NCI-H748 treated with DMSO at 0.1 percent for 48 hours (cell line): ENCODE measurements at regions not wholly inside any gene's neighbourhood (a gene's known extent, or its start where the extent isn't known, plus 50 kb on each side); places are given as distances from the start of the nearest gene placed in this dataset.

Experiments used
- DNase-seq: peaks from one replicate; lab custom pipeline; 2025; lab: John Stamatoyannopoulos, UW

DNA sequence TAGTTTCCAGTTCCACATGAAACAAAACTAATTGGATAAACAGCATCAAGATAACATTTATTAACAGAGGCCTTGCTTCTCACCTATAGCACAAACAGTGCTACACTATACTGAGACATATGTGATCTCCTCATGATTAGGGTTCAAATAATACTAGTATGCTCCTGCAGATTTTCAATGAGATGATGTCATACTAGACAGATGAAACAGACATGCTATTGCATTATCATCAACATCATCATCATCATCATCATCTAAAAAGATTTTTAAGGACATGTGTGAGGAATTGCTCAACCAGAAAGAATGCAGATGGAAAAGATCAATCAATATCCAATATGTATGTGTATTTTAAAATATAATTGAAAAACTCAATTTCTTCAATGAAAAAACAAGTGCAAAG is 932.3 kb downstream of the METTL15 start:
- DNase-seq: no peak

DNA sequence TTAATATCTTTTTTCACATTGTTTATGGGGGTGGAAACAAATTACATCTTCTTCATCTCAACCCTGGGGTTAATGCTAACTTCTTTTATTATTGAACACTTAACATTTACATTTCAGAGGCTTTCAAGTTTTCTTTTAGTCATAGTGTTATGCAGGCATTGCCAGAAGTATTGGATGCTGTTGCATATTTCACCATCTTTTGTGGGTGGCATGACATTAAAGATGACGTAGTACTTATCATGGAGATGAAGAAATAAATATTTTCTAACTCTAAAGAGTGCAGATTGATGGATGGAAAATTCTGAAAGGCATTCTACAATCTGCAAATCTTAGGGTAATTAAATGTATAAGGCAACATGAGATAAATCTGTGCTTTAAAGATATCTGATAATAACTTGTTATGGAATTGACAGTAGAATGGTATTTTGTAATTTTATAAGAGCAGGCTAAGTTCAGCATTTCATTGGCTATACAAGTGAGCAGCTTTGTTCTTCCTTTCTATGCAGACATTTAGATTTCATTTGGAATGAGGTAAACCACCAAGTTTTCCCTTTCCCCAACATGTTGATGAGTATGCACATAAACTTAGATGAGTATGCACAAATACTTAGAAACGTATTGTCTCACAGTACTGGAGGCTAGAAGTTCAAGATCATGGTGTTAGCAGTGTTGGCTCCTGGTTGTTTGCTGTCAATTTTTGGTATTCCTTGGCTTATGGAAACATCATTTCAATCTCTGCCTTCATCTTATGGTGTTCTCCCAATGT is 924.4 kb downstream of the METTL15 start:
- no peak for DNase-seq

DNA sequence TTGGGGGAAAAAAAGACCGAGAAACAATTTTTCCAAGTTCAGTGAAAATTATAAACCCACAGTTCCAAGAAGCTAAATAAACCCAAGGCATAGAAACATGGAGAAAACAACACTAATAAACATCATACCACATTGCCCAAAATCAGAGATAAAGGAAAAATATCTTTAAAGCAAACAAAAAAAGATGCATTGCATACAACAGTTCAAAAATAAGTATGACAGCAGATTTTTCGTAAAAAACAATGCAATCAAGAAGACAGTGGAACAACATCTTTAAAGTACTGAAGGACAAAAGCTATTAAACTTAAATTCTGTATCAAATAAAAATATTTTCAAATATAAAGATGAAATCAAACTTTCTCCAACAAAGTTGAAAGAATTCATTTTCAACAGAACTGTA is 921.3 kb downstream of the METTL15 start:
- no peak for DNase-seq

DNA sequence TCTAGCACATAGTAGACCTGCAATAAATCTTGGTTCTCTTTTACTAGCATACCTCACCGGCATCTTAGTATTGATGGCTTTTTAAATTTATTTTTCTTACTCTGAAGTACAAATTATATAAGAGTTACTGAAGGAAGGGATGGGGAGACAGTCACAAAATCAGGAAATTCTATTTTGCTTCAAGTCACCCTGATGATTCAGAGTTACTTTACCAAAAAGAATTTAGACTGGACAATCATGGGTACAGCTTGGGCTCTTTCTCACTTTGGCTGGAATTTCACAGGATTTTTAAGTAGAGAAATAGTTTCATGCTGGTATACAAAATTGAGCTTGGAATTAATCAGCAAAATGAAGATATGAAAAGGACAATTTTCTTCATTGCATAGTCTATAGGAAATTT is 919.2 kb downstream of the METTL15 start:
- no peak for DNase-seq

DNA sequence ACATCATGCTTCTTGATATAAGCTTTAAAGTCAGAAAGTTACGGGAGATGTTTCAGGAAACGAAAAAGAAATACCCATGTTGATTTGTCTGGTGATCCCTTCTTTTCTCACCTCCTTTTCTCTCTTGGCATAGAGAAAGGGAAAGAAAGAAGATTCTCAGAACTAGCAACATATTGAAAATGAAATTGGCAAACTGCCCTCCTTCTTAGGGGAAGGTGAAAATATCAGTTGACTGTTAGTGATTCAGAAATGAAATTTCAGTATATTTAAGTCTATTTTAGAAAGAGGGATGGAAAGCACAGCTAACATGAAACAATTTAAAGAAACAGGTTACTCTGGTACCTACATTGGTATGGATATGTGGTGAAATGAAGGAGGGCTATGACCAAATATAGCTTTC is 918.1 kb downstream of the METTL15 start:
- DNase-seq: no peak

DNA sequence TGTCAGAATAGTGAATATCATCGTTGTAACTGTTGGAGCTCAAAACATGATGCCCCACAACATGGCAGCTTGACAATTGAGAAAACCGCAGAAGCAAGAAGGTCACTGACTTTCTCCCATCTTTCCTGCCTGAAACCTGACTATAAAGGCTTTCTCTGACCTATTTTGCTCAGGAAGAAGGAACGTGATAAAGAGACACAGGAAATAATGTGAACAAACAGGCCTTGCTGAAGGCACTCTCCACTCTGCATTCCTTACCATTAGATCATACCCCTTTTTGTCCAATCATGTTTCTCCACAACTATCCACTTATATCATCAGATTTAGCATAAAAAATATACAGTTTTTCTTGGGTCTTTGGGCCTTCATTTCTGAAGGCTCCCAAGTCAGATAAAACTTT is 916.8 kb downstream of the METTL15 start:
- no peak for DNase-seq

DNA sequence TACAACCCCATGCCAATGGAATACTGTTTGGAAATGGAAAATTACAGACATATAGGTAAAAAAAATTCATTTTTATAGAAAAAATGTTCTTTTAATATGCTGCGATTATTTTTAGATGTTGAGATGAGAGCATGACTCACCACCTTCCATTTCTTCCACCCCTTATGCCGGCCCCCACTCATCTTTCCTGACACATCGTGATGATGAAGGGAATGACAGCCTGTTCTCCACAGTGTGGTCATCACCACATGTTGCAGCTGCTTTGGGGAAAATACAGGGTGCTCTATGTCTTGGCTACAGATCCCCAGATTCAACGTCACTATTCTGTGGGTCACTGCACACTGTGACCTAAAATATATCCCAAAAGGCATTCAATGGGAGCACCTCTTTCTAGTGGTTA is 916.2 kb downstream of the METTL15 start:
- no peak for DNase-seq

DNA sequence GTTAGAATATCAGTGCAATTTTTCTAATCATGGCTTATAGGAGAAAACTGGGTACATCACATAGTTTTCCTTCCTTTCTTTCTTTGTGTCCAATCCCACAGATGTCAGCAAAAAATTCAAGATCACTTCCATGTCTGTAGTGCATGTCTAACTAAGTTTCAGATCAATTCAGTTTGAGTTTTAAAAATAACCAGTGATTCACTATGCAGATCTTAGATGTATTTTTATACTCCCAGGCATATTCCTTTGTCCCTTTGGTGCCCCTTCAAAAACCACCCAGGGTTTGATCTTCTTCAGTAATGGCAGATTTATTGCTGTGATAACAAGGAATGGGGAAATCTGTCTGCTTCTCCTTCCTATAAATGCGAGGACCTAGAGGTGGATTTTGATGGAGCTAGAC is 915.6 kb downstream of the METTL15 start:
- DNase-seq: no peak

DNA sequence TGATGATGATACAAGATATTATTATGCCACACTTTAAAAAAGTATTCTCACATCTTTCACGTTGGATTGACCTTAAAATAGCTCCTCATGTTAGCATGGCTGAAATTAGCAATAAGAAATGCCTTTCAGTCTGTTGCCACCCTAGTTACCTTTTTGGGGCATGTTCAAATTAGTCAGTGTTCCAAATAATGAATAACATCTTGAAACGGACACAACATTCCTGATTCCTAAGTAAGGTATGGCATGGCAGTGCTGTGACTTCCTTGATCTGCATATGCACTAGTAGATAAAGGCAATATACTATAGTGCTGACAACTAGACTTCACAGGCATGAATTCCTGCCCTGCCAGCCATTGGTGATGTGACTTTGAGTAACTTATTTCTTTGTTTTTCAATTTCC is 914.5 kb downstream of the METTL15 start:
- no peak for DNase-seq

DNA sequence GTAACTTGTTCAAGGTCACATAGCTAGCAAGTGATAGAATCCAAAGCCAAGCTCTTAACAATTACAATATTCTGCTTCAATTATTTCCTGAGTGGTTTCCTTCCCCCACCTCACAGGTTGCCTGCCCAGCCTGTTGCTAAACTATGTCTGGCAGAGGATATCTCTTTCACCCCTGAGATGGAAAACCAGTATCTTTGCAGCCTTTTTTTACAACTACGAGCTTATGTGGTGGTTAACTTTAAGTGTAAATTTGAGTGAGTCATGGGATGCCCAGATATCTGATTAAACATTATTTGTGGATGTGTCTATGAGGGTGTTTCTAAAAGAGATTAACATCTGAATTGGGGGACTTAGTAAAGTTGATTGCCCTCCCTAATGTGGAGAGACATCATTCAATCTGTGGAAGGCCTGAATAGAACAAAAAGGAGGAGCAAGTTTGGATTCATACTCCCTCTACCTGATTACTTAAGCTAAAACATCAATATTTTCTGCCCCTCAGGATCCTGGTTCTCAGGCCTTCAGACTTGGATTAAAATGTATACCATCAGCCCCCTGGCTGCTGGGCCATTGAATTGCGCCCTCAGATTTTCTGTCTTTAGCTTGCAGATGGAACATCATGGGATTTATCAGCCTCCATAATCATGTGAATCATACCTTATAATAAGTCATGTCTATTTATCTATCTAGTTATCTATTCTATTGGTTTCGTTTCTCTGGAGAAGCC is 911.9 kb downstream of the METTL15 start:
- peak; percentile 20 for DNase-seq

DNA sequence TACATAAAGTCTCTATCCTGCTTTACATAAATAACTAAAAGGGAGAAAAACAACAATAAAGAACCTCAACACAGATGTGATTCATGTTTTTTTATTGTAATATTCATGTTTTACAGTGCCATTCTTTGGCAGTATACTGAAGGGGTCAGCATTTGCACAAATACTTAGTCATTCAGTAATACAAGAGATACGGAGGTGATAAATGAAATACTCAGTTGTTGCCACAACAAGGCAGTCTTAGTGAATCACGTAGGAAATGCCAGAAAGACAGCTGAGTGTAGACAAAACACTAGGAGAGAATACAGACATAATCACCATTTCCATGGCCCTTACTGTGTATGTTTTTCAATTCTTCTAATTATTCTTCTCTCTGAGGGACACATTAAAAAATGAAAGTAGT is 910.4 kb downstream of the METTL15 start:
- no peak for DNase-seq

DNA sequence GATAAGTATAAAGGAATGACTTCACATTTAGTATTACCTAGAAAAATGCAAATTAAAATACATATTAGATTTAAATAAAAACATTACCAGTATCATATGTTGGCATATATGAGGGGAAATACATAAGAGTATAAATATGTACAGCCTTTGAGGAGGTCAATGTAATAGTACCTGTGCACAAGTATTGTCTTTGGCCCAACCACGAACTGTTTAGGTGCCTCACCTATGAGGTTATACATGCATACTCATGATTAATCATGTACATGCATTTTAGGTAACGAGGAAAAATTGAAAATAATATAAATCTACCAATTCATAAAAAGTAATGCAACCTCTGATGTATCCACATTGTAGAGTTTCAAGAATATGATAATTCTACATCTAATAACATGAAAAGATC is 909.8 kb downstream of the METTL15 start:
- DNase-seq: no peak

DNA sequence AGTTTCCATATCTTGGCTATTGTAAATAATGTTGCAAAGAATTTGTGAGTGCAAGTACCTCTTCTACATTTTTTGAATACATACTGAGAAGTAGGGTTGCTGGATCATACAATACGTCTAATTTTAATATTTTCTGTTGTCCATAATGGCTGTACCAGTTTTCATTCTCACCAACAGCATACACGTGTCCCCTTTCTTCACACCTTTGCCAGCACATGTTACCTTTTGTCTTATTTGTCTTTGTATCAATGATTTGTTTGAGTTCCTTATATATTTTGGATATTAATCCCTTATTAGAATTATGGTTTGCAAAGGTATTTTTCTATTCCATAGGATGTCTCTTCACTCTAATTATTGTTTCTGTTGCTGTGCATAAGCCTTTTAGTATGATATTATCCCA is 904.3 kb downstream of the METTL15 start:
- no peak for DNase-seq

DNA sequence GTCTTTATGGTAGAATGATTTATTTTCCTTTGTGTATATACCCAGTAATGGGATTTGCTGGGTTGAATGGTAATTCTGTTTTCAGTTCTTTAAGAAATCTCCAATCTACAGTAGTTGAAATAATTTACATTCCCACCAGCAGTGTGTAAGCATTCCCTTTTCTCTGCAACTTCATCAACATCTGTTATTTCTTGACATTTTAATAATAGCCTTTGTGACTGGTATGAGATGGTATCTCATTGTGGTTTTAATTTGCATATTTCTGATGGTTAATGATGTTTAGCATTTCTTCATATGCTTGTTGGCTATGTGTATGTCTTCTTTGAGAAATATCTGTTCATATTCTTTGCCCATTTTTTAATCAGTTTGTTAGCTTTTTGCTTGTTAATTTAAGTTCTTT is 901.2 kb downstream of the METTL15 start:
- no peak for DNase-seq

DNA sequence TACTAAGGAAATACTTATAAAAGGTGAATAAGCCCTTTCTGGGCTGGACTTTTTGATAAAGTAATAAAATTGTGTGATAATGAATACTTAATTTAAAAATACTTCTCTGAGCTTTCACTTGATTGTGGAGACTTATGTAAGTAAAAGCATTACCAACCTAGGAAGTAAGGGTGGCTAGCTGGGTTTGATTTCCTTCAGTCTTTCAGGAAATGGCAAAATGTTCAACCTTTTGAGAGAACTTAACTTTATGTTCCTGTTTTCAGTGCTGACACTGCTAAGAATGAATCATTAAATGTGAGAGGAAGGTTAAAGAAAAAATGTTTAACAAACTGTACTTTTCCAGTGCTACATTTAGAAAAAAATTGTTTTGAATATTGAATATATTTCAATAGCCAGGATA is 900.3 kb downstream of the METTL15 start:
- no peak for DNase-seq

DNA sequence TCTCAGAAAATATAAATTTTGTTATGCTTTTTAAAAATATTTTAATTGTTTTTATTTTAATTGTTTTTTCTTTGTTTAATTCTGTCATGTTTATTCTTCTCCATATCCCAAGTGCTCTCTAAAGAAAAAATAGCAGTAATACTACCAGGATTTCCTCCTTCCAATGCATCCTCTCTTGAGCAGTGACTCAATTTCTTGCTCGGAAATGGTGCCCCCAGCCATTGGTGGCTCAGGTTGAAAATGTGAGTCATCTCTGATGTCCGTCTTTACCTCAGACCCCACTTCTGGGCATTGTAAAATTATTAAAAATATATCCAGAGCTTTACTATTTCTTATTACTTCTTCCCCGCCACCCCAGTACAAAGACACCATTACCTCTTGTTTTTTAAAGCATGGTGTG is 898.5 kb downstream of the METTL15 start:
- DNase-seq: no peak

DNA sequence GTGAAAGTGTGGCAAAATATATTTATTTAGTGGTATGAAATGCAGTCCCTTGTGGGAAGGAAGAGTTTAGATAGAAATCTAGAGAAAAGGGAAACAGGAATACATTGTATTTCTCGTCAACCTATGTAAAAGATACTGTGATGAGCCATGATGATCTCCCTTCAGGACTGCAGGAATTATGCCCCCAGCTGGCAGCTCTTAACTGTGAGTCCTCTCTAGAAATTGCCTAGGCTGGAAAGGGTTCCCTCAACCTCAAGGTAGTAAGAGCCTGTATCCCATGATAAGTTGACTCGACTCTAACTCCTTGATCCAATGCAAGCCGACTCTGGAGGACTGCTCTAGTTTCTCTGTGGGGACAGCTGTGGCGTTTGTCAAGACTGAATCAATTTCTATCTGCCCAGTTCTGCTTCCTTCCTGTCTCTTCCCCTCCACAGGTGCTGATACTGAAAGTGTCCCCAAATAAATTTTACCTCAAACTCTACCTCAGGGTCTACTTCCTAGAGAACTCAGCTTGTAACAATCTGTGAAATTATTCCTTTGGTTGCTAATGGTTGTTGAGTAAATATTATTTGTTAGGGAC is 897.3 kb downstream of the METTL15 start:
- DNase-seq: no peak

DNA sequence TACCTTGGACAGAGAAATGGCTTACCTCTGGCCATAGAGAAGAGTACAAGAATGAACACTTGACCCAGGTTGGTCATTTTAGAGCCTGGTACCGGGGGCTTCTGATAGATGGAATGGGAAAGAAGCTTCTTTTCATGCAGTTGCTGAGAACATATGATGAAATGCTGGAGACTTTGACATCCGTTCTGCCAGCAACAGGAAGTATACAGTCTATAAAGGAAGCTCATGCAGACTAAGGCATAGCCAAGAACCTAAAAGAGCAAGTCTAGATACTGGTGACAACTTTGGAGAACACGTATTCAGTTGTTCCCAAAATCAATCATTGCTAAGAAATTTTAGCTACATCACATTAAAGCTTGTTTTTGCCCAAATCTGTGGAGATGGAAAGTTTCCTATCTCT is 894.6 kb downstream of the METTL15 start:
- no peak for DNase-seq

DNA sequence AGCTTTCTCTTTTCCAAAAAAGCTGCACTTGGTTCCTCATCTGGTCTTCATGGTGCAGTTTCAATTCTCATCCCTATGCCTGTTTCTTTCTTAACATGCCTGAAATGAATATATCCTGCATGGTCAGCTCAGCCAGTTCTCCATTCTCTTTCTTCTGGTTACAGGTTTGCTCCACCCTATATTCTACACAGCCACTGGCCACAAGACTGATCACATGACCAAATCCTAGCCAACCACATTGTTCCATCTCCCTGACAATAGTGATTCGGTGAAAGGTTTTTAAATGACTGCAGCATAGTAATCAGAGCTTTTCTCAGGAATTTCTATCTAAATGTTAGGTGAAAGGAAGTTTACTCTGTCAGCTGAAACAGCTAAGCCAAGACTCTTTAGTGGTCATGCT is 891.4 kb downstream of the METTL15 start:
- DNase-seq: no peak

DNA sequence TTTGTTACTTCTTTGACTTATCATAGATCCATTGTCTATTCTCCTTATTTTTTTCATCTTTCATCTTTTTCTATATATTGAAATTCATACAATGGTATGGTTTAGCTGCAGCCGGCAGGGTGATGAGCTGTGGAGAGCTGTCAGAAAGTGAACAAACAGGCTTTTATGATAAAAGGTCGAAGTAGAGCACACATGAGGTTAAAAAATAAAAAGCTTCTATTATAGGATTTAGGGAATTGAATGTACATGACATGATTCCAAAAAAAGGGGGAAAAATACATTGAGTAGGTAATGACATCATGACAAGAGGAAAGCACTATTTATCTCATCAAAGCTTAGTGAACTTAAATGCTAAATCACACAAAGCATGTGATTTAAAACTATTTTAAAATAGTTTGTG is 884.8 kb downstream of the METTL15 start:
- no peak for DNase-seq

DNA sequence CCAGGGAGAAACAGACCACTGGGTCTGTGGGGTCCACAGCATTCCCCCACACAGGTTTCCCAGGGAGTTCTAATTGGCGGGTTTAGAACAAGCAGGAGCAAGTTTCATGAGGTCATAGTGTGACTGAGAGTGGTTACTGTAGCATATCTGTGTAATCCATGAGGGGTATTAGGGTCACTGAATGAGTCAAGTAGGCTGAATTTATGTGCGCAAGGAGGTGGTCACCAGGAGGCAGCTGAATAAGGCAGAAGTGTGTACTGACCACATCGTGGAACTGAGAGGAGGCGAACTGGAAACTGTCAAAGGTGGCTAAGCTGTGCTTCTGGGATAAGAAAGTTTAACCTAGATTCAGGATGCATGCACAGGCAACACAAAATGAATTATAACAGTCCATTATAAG is 876.0 kb downstream of the METTL15 start:
- DNase-seq: no peak

DNA sequence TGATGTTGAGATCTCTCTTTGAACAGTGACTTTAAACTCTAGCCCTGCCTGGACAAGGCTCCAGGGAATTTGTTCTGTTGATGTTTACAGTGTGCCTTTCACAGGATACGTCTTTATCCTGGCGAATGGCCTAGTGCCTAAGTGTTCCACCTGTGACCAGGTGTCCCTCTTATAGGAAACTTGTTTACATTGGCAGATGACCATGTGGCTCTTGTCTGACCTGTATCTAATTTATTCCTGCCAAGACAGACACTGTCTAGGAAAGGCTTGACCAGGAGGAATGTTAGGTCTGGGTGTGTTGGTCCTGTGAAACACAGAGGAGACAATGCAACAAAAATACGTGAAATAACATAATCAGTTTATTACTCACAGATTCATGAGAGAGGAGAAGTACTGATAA is 875.6 kb downstream of the METTL15 start:
- DNase-seq: peak; percentile 37

DNA sequence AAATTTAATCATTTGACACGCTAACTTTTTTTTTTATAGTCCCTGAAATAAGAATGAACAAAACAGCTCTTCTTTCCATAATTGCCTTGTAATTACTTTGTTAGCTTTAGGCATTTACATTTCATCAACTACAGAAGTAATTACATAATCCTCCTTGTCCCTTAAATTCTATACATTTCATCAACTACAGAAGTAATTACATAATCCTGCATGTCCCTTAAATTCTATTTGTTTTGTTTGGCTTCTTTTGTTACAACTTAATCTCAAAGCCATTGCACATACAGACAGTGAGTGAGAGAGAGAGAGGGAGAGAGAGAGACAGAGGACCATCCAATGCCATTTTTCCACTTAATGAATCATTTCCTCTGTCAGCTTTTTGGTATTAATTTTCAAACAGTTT is 873.2 kb downstream of the METTL15 start:
- peak; percentile 72 for DNase-seq

DNA sequence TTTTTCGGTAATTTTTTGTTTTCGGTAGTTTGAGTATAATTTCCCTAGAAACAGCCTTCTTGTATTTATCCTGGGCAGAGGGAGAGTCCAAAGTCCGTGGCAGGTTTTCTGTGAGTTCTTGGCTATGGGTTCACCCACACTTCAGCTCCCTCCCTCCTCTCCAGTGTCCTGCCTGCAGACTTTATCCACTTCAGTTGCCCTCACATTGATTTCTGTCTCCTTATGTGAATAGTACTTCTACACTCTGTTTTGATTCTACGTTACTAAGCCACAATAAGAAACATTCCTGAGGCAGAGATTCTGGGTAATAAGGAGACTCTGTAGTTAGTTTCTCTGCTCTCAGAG is 868.6 kb downstream of the METTL15 start:
- no peak for DNase-seq
